Spleen (tissue), 11 donors: ENCODE measurements at regions not wholly inside any gene's neighbourhood (a gene's known extent, or its start where the extent isn't known, plus 50 kb on each side); places are given as distances from the start of the nearest gene placed in this dataset.
A peak's percentile ranks its signal among the peaks of the same experiment; 100 is the strongest.

ENCODE experiments used
- DNase-seq: peaks from one replicate; pipeline ENCODE4 v3.0.0-alpha.2; 2020
- H3K27ac ChIP-seq, 8 donors: fragments of 200-600 bp; sonication (generic) in 7 of 8; 1 replicate in 4 of 8; 2 replicates in 4 of 8; pipeline versions ENCODE4 v1.5.0 to v1.8.0; 2016 to 2021; ENCODE audit warnings: inconsistent platforms in 4 of 8, mild to moderate bottlenecking in 4 of 8, moderate library complexity in 1 of 8
- H3K27me3 ChIP-seq, 7 donors: fragments of 200-600 bp; sonication (generic) in 6 of 7; replicated peaks in 1 of 7; 1 replicate in 4 of 7; 2 replicates in 3 of 7; pipeline versions ENCODE4 v1.5.0 to v1.8.0; 2016 to 2021; ENCODE audit warnings: inconsistent platforms in 3 of 7, mild to moderate bottlenecking in 1 of 7
- H3K36me3 ChIP-seq, 6 donors: fragments of 200-600 bp; sonication (generic) in 5 of 6; 1 replicate in 4 of 6; 2 replicates in 2 of 6; pipeline versions ENCODE4 v1.5.0 to v1.8.0; 2016 to 2021; ENCODE audit warnings: inconsistent platforms in 2 of 6
- H3K4me1 ChIP-seq, 6 donors: fragments of 200-600 bp; sonication (generic) in 5 of 6; 1 replicate in 3 of 6; 2 replicates in 3 of 6; pipeline versions ENCODE4 v1.5.0 to v1.8.0; 2016 to 2021; ENCODE audit warnings: inconsistent platforms in 3 of 6
- H3K4me3 ChIP-seq, 8 donors: fragments of 200-600 bp; sonication (generic) in 7 of 8; 1 replicate in 4 of 8; 2 replicates in 4 of 8; pipeline versions ENCODE4 v1.5.0 to v1.8.0; 2016 to 2021; ENCODE audit warnings: inconsistent platforms in 4 of 8, mild to moderate bottlenecking in 4 of 8, moderate library complexity in 2 of 8
- H3K9me3 ChIP-seq, 8 donors: fragments of 200-600 bp; sonication (generic) in 7 of 8; 1 replicate in 4 of 8; 2 replicates in 4 of 8; pipeline versions ENCODE4 v1.5.0 to v1.8.0; 2016 to 2021; ENCODE audit warnings: inconsistent platforms in 4 of 8
- POLR2A ChIP-seq, 3 donors: fragments of 450-650 bp; IDR thresholded peaks; one replicate each; pipeline ENCODE4 v1.5.1; 2017; ENCODE audit warnings: antibody characterized with exemption in 3 of 3, mild to moderate bottlenecking in 1 of 3
- POLR2AphosphoS5 ChIP-seq, 3 donors: sonication (generic); formaldehyde crosslinking; IDR thresholded peaks; one replicate each; pipeline ENCODE4 v1.5.1; 2017; ENCODE audit warnings: antibody characterized with exemption in 3 of 3
- whole genome bisulfite sequencing, 5 donors: extraction: QIAGEN DNeasy Blood & Tissue Kit in 3 of 5; methylation state at CpG; one replicate each; pipeline versions ENCODE4 v1.1.5 to v1.1.7; 2013 to 2018; 5-methylcytosine and 5-hydroxymethylcytosine counted together
- intact Hi-C: fragments of 100-400 bp; cut with DNase I; formaldehyde crosslinking; loops from one replicate; pipeline ENCODE4 v1.15.0; 2023; ENCODE audit warnings: low total_unique reads
- TF ChIP-seq, protein P1 (sequence below), 11 experiments: fragments of 200-600 bp in 7 of 11; fragments of 450-650 bp in 4 of 11; sonication (generic) in 4 of 11; IDR thresholded peaks in 8 of 11; conservative IDR thresholded peaks in 3 of 11; 1 replicate in 7 of 11; 2 replicates in 4 of 11; pipeline versions ENCODE4 v1.4.0 to v1.8.0; 2016 to 2021; ENCODE audit warnings: antibody characterized with exemption in 11 of 11, inconsistent platforms in 4 of 11, mild to moderate bottlenecking in 1 of 11
- donor health status: healthy with polysubstance abuse.
- donor health status: DM: no; HTN: no; CAD: no; lungs with moderate emphysema.
- donor health status: DM: no; HTN: no; CAD: no.
- donor health status: Bipolar disorder and iron deficiency.
- donor health status: healthy.
- donor health status: DM: no; HTN: no; CAD: no.
- donor health status: DM: yes; HTN: yes; CAD: no.

DNA sequence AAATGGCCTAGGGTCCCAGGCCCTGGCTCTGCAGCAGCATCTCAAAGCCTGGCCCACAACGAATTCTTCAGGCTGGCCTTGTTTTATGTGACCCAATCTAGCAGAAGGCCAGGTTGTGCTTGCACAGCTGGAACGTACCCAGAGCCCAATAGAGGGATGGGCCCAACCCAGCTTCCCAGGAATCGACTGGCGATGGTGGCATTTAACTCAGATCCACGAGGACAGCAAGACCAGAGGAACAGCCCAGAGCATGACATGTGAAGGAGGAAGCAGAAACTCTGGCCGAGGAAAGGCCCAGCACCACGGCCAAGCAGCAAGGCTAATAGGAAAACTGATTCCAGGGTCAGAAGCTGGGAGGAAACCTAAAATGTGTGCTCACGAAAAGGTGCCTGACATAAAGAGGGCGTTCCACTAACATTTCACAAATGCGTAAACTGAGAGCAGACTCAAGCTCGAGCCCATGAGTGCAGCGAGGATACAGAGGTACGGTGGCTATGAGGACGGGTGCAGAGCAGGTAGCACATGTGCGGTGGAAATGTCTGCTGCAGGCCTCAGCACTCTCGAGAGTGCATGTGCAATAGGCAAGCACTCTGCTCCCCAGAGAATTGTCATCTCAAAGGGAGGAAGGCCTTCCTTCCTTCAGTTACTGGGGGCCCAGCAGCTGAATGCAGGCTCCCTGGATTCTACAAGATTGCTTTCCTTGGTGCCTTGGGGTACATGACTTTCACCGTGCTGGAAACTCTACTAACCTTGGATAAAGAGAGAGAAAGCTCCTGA is 156.9 kb upstream of the GLI2 start:
- Histone ChIP-seq H3K4me3 (no peak overlapping the region), H3K4me1 (peaks cover 0 to 11% (median 9%) of the 10 kb centered on the region in 6 donors), H3K27ac (no peak overlapping the region), H3K27me3 (peaks cover 0 to 90% (median 19%) of the 10 kb centered on the region in 7 donors), H3K9me3 (peaks cover 0 to 5% (median 0%) of the 10 kb centered on the region in 8 donors), H3K36me3 (no peaks in the 10 kb centered on the region)
- intact Hi-C loops: no loop called here
- WGBS, 5 donors: 74 to 84% (median 80%) methylated on average over 16 to 17 of the region's 17 CpGs
- no peak for DNase-seq
- TF ChIP-seq, protein P1, sequence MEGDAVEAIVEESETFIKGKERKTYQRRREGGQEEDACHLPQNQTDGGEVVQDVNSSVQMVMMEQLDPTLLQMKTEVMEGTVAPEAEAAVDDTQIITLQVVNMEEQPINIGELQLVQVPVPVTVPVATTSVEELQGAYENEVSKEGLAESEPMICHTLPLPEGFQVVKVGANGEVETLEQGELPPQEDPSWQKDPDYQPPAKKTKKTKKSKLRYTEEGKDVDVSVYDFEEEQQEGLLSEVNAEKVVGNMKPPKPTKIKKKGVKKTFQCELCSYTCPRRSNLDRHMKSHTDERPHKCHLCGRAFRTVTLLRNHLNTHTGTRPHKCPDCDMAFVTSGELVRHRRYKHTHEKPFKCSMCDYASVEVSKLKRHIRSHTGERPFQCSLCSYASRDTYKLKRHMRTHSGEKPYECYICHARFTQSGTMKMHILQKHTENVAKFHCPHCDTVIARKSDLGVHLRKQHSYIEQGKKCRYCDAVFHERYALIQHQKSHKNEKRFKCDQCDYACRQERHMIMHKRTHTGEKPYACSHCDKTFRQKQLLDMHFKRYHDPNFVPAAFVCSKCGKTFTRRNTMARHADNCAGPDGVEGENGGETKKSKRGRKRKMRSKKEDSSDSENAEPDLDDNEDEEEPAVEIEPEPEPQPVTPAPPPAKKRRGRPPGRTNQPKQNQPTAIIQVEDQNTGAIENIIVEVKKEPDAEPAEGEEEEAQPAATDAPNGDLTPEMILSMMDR (IDR thresholded peaks at IDR 0.05 in 8 of 11, conservative IDR thresholded peaks at IDR 0.05 in 3 of 11): no peak
- TF ChIP-seq POLR2A (IDR thresholded peaks at IDR 0.05) (no peak), POLR2AphosphoS5 (IDR thresholded peaks at IDR 0.05) (no peak)

DNA sequence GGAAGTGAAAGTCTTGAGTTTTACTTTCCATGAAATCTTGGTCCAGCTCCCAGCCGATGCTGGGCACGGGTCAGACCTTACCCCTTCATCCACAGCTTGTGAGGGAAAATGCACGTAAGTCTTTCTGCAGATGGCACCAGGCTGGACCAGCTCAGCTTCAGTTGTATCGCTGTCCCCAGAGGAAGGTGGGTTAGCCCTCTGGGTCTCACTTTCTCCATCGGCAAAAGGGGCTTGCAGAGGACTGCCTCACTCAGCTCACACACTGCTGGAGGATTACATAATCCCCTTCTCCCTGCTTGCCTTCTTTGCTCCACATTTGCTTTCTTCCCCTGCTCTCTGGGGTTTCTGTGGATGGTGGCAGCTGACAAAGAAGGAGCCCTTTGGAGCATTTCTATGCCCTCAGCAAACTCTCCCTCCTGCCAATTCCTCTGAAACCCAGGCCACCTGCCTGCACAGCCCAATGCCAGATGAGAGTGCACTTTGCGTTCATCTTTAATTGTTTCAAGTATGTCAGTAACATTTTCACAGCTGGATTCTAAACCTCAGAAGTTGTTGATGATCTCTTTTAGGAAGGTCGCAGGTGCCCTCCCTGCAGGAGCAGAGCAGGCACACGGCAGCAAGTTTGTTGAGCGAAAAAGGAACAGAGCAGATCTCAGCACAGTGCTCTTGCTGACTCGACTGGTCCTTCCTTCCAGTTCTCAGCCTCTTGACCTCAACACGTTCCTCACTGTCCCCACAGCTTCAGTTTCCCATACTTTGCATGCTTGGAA is 155.6 kb upstream of the GLI2 start:
- Histone ChIP-seq H3K4me1 (peaks cover 0 to 11% (median 9%) of the 10 kb centered on the region in 6 donors), H3K36me3 (no peaks in the 10 kb centered on the region), H3K4me3 (no peak overlapping the region), H3K27ac (peak overlapping the region in 1 of 8 donors; percentile 24), H3K27me3 (peaks cover 0 to 90% (median 19%) of the 10 kb centered on the region in 7 donors), H3K9me3 (peaks cover 0 to 7% (median 0%) of the 10 kb centered on the region in 8 donors)
- WGBS, 5 donors: 64 to 81% (median 79%) methylated on average over 11 of the region's 11 CpGs
- DNase-seq: no peak
- intact Hi-C loops: no loop called here
- TF ChIP-seq POLR2A (IDR thresholded peaks at IDR 0.05): no peak
- no peak for TF ChIP-seq POLR2AphosphoS5 (IDR thresholded peaks at IDR 0.05)
- TF ChIP-seq, protein P1 (IDR thresholded peaks at IDR 0.05 in 8 of 11, conservative IDR thresholded peaks at IDR 0.05 in 3 of 11): no peak

DNA sequence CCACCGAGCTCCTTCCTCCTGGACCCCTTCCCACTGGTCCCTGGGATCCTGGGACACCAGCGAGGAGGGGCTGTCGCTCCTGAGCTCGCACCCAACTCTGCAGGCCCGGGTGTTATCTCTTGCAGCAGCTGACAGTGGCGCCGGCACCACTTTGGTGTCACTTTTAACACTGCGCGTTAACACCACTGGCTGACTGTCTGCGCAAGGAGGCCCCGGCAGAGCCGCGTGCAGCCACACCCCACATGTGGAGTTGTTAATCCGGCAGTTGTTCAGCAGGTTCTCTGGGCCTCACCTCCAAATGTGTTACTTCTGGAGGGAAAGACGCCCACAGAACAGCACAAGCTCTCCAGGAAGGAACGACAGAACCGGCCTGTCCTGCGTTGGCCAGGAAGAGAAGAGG is 155.0 kb upstream of the GLI2 start:
- TF ChIP-seq POLR2AphosphoS5 (IDR thresholded peaks at IDR 0.05): no peak
- TF ChIP-seq POLR2A (IDR thresholded peaks at IDR 0.05): no peak
- TF ChIP-seq, protein P1 (IDR thresholded peaks at IDR 0.05 in 8 of 11, conservative IDR thresholded peaks at IDR 0.05 in 3 of 11): no peak
- no peak for DNase-seq
- H3K27ac ChIP-seq: peak overlapping the region in 1 of 8 donors; percentile 24
- 54 to 68% (median 61%) methylated on average over 12 to 18 of the region's 18 CpGs for WGBS, 5 donors
- intact Hi-C loops: no loop called here
- no peak overlapping the region for H3K4me3 ChIP-seq
- H3K9me3 ChIP-seq: peaks cover 0 to 13% (median 0%) of the 10 kb centered on the region in 8 donors
- H3K4me1 ChIP-seq: peaks cover 0 to 11% (median 9%) of the 10 kb centered on the region in 6 donors
- no peaks in the 10 kb centered on the region for H3K36me3 ChIP-seq
- peaks cover 0 to 93% (median 19%) of the 10 kb centered on the region in 7 donors for H3K27me3 ChIP-seq

DNA sequence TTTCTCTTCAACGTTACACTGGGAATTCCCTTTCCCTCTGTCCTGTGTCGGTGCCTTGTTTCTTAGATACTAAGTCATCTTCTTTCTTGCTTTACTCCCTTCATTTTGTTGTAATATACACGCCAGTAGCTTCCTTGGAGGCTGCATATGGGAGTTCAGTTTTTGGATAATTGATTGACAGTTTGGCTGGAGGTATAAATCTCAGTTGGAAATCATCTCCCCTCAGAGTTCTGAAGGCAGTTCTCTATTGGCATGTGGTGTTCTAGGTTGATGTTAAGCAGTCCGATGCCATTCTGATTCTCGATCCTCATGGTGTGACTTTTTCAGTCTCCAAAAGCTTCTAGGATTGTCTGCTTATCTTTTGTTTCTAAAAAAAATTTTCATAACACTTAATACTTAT is 152.5 kb upstream of the GLI2 start:
- Histone ChIP-seq H3K4me3 (no peak overlapping the region), H3K27ac (no peak overlapping the region), H3K4me1 (peaks cover 0 to 15% (median 5%) of the 10 kb centered on the region in 6 donors), H3K36me3 (no peaks in the 10 kb centered on the region), H3K9me3 (peaks cover 0 to 13% (median 0%) of the 10 kb centered on the region in 8 donors), H3K27me3 (peaks cover 0 to 93% (median 20%) of the 10 kb centered on the region in 7 donors)
- 85 to 92% (median 87%) methylated on average over 5 of the region's 5 CpGs for WGBS, 5 donors
- no peak for TF ChIP-seq POLR2A (IDR thresholded peaks at IDR 0.05)
- TF ChIP-seq POLR2AphosphoS5 (IDR thresholded peaks at IDR 0.05): no peak
- TF ChIP-seq, protein P1 (IDR thresholded peaks at IDR 0.05 in 8 of 11, conservative IDR thresholded peaks at IDR 0.05 in 3 of 11): no peak
- intact Hi-C loops: no loop called here
- no peak for DNase-seq
